Activated CD4-positive, alpha-beta T cell treated with anti-CD3 and anti-CD28 coated beads for 4 hours (primary cell): ENCODE measurements at regions not wholly inside any gene's neighbourhood (a gene's known extent, or its start where the extent isn't known, plus 50 kb on each side); places are given as distances from the start of the nearest gene placed in this dataset.

Experiments
- DNase-seq, 2 donors: peaks; one replicate each; pipeline ENCODE4 v3.0.0-alpha.2; 2020

DNA sequence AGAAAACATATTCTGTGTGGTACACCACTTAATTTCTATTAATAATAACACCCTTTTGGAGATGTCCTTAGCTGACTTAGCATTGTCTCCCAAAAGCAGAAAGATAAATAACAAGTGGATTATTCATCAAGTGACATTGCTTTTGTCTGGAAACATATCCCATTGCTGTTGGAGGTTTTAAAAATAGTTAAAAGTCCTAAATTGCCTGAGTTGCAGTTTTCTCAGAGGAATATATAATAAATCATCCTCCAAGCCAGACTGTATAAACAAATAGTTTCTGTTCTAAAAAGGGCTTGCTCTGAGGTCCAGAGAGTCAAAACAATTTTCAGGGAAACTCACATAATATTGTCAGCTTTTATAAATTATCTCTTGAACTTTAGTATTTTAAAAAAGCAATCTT, 60.4 kb upstream of the CD96 start:
- DNase-seq: no peak

DNA sequence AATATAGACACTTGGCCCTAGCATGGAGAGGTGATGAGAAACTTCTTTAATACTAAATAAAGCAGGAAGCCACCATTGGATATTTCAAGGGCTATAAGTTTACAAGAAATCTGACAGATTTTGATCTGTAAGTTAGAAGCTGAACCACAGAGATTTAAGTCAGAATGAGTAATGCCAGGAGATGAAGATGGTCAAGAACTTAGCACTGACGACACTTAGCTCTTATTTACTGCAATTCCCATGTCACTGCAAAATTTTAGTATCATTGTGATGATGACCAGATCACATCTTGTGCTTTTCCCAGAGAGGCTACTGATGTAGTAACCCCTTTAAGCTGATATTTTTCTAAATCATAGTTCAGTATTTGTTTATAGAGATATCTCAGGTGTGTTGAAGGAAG, 59.4 kb upstream of the CD96 start:
- no peak for DNase-seq

DNA sequence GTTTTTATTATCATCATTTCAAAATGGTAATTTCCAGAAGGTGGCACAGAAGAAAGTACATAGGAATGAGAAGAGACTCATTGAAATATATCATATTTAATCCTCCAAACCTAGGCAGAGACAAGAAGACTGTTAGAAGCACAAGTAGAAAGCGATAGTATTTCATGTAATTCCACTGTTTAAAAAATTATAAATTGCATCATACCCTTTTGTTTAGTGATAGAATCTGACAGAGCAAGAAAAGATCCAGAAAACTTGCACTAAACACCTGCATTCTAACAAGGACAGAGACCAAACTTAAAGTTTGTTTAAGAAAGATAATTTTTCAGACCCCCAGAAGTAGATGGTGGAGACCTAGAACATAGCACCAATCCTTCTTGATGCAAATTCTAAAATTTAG, 56.9 kb upstream of the CD96 start:
- no peak for DNase-seq
